NT2/D1 (cell line): ENCODE measurements at regions not wholly inside any gene's neighbourhood (a gene's known extent, or its start where the extent isn't known, plus 50 kb on each side); places are given as distances from the start of the nearest gene placed in this dataset.

Source experiments
- DNase-seq: peaks from one replicate; pipeline ENCODE4 v3.0.0-alpha.2; 2011; ENCODE audit warnings: low read depth, low spot score
- H3K27me3 ChIP-seq: 2 replicates; pipeline ENCODE4 v1.6.0; 2011; ENCODE audit warnings: mild to moderate bottlenecking; ENCODE audit not compliant: insufficient read length, insufficient read depth
- H3K36me3 ChIP-seq: 2 replicates; pipeline ENCODE4 v1.6.1; 2011; ENCODE audit warnings: mild to moderate bottlenecking, low read length, mixed read lengths; ENCODE audit not compliant: insufficient read depth, insufficient read length
- H3K4me1 ChIP-seq: 2 replicates; pipeline ENCODE4 v1.5.1; 2011; ENCODE audit not compliant: insufficient read depth, insufficient read length
- H3K4me3 ChIP-seq: 2 replicates; pipeline ENCODE4 v1.5.1; 2011; ENCODE audit warnings: low read depth; ENCODE audit not compliant: insufficient read length
- H3K9ac ChIP-seq: 2 replicates; pipeline ENCODE4 v1.6.0; 2011; ENCODE audit warnings: low read depth; ENCODE audit not compliant: insufficient read length
- H3K9me3 ChIP-seq: 2 replicates; pipeline ENCODE4 v1.5.1; 2011; ENCODE audit warnings: mild to moderate bottlenecking, low read length; ENCODE audit not compliant: insufficient read depth
- SUZ12 ChIP-seq: IDR thresholded peaks from 2 replicates; pipeline ENCODE4 v1.6.1; 2011; ENCODE audit not compliant: insufficient read length, insufficient read depth; ENCODE audit errors: extremely low read depth
- YY1 ChIP-seq: IDR thresholded peaks from 2 replicates; pipeline ENCODE4 v1.6.1; 2011; ENCODE audit not compliant: insufficient read length, insufficient read depth
- ZNF274 ChIP-seq: IDR thresholded peaks from 2 replicates; pipeline ENCODE4 v1.6.1; 2011; ENCODE audit warnings: mild to moderate bottlenecking, low read depth, low read length

GRCh38 chr1:82392513-82392912 lies 591.8 kb downstream of the ADGRL2 start:
- Histone ChIP-seq H3K36me3 (no peaks in the 10 kb centered on the region), H3K4me1 (no peaks in the 10 kb centered on the region), H3K9me3 (no peaks in the 10 kb centered on the region), H3K4me3 (no peak overlapping the region), H3K9ac (no peak overlapping the region), H3K27me3 (no peaks in the 10 kb centered on the region)
- TF ChIP-seq SUZ12 (no peak), ZNF274 (no peak), YY1 (no peak)
- DNase-seq = no peak

- Histone ChIP-seq H3K9ac (no peak overlapping the region), H3K9me3 (no peaks in the 10 kb centered on the region), H3K27me3 (no peaks in the 10 kb centered on the region), H3K36me3 (no peaks in the 10 kb centered on the region), H3K4me3 (no peak overlapping the region), H3K4me1 (no peaks in the 10 kb centered on the region)
- TF ChIP-seq YY1 = no peak
- no peak for TF ChIP-seq SUZ12
- no peak for TF ChIP-seq ZNF274
- DNase-seq = no peak
These were observed 591.0 kb downstream of the ADGRL2 start for GRCh38 chr1:82391712-82392111.

GRCh38 chr1:82390627-82391026 lies 589.9 kb downstream of the ADGRL2 start:
- Histone ChIP-seq H3K9me3 (no peaks in the 10 kb centered on the region), H3K9ac (no peak overlapping the region), H3K4me1 (no peaks in the 10 kb centered on the region), H3K27me3 (no peaks in the 10 kb centered on the region), H3K36me3 (no peaks in the 10 kb centered on the region), H3K4me3 (no peak overlapping the region)
- peak; percentile 8 for DNase-seq
- no peak for TF ChIP-seq YY1
- TF ChIP-seq ZNF274 = no peak
- no peak for TF ChIP-seq SUZ12

- DNase-seq = no peak
- Histone ChIP-seq H3K4me1 (no peaks in the 10 kb centered on the region), H3K27me3 (no peaks in the 10 kb centered on the region)
These were observed 587.9 kb downstream of the ADGRL2 start for GRCh38 chr1:82388679-82389078.

GRCh38 chr1:82387012-82387366 lies 586.3 kb downstream of the ADGRL2 start:
- Histone ChIP-seq H3K4me3 (no peak overlapping the region), H3K4me1 (no peaks in the 10 kb centered on the region), H3K9ac (no peak overlapping the region), H3K27me3 (no peaks in the 10 kb centered on the region), H3K36me3 (no peaks in the 10 kb centered on the region), H3K9me3 (no peaks in the 10 kb centered on the region)
- TF ChIP-seq ZNF274 (no peak), SUZ12 (no peak), YY1 (no peak)
- no peak for DNase-seq

More at GRCh38 chr1:82388679-82389078, 587.9 kb downstream of the ADGRL2 start:
- no peaks in the 10 kb centered on the region for H3K9me3 ChIP-seq
- no peaks in the 10 kb centered on the region for H3K36me3 ChIP-seq
- TF ChIP-seq SUZ12 (no peak), YY1 (no peak)
- H3K4me3 ChIP-seq = no peak overlapping the region
- H3K9ac ChIP-seq = no peak overlapping the region

- Histone ChIP-seq H3K9ac (no peak overlapping the region), H3K4me3 (no peak overlapping the region), H3K9me3 (no peaks in the 10 kb centered on the region), H3K4me1 (no peaks in the 10 kb centered on the region), H3K27me3 (no peaks in the 10 kb centered on the region), H3K36me3 (no peaks in the 10 kb centered on the region)
- no peak for DNase-seq
- TF ChIP-seq ZNF274 = no peak
- TF ChIP-seq YY1 = no peak
- no peak for TF ChIP-seq SUZ12
These were observed 585.8 kb downstream of the ADGRL2 start for GRCh38 chr1:82386365-82387011.

GRCh38 chr1:82384776-82385175 lies 584.0 kb downstream of the ADGRL2 start:
- TF ChIP-seq ZNF274 (no peak), SUZ12 (no peak), YY1 (no peak)
- H3K9ac ChIP-seq = no peak overlapping the region
- no peaks in the 10 kb centered on the region for H3K9me3 ChIP-seq
- no peaks in the 10 kb centered on the region for H3K36me3 ChIP-seq
- no peak overlapping the region for H3K4me3 ChIP-seq
- H3K4me1 ChIP-seq = no peaks in the 10 kb centered on the region
- H3K27me3 ChIP-seq = no peaks in the 10 kb centered on the region
- DNase-seq = no peak
